CD4-positive, CD25-positive, alpha-beta regulatory T cell (primary cell): ENCODE measurements at regions not wholly inside any gene's neighbourhood (a gene's known extent, or its start where the extent isn't known, plus 50 kb on each side); places are given as distances from the start of the nearest gene placed in this dataset.
"Not testable (repeated sequence)": the region's sequence is repeated elsewhere in the genome, so short reads cannot be mapped to it uniquely, and the experiment has no call there.

Experiments used
- ATAC-seq, 2 donors: fragments of 150-1000 bp; cut with Tn5 transposase; one replicate each; pipeline ENCODE4 v1.10.0; 2021; ENCODE audit warnings: low read depth in 2 of 2, moderate number of reproducible peaks in 2 of 2, moderate library complexity in 1 of 2
- DNase-seq, 3 donors: peaks; one replicate each; pipeline versions ENCODE4 v3.0.0 to v3.0.0-alpha.2; 2012 to 2022; ENCODE audit warnings: mixed read lengths in 1 of 3
- H3K27ac ChIP-seq: one replicate; pipeline ENCODE4 v1.7.0; 2013; ENCODE audit warnings: mild to moderate bottlenecking, low read length; ENCODE audit not compliant: insufficient read depth, poor library complexity, severe bottlenecking
- H3K27me3 ChIP-seq: one replicate; pipeline ENCODE4 v1.7.0; 2013; ENCODE audit warnings: low read length; ENCODE audit not compliant: control insufficient read depth, insufficient read depth
- H3K36me3 ChIP-seq: one replicate; pipeline ENCODE4 v1.7.0; 2013; ENCODE audit warnings: mild to moderate bottlenecking, low read length, moderate library complexity; ENCODE audit not compliant: control insufficient read depth, insufficient read depth
- H3K4me1 ChIP-seq: 2 replicates; pipeline ENCODE4 v1.7.0; 2013; ENCODE audit warnings: mild to moderate bottlenecking, low read length; ENCODE audit not compliant: insufficient read depth, control insufficient read depth, poor library complexity, severe bottlenecking
- H3K4me3 ChIP-seq: one replicate; pipeline ENCODE4 v1.7.0; 2013; ENCODE audit warnings: low read depth, mild to moderate bottlenecking, low read length, moderate library complexity
- H3K9me3 ChIP-seq, 2 experiments: 1 replicate in 1 of 2; 2 replicates in 1 of 2; pipeline ENCODE4 v1.7.0; 2013; ENCODE audit warnings: low read length in 2 of 2, mild to moderate bottlenecking in 1 of 2, moderate library complexity in 1 of 2; ENCODE audit not compliant: control insufficient read depth in 2 of 2
- H3K27ac Mint-ChIP-seq, 3 donors: one replicate each; pipeline ENCODE4 v1.8.0; 2020 to 2022; ENCODE audit warnings: mild to moderate bottlenecking in 3 of 3, mixed read lengths in 3 of 3, moderate library complexity in 2 of 3
- H3K27me3 Mint-ChIP-seq: one replicate; pipeline ENCODE4 v1.8.0; 2022; ENCODE audit warnings: mild to moderate bottlenecking, mixed read lengths
- H3K36me3 Mint-ChIP-seq: one replicate; pipeline ENCODE4 v1.8.0; 2020; ENCODE audit warnings: mixed read lengths
- H3K4me1 Mint-ChIP-seq, 4 donors: one replicate each; pipeline ENCODE4 v1.8.0; 2020 to 2022; ENCODE audit warnings: mixed read lengths in 4 of 4, mild to moderate bottlenecking in 1 of 4
- H3K4me3 Mint-ChIP-seq, 4 donors: one replicate each; pipeline ENCODE4 v1.8.0; 2020 to 2022; ENCODE audit warnings: mild to moderate bottlenecking in 4 of 4, mixed read lengths in 4 of 4, moderate library complexity in 3 of 4
- H3K9me3 Mint-ChIP-seq, 7 donors: one replicate each; pipeline ENCODE4 v1.8.0; 2020 to 2022; ENCODE audit warnings: mixed read lengths in 7 of 7, mild to moderate bottlenecking in 3 of 7, moderate library complexity in 2 of 7

- Mint-ChIP-seq H3K4me1 (no peaks in the 10 kb centered on the region), H3K27me3 (no peaks in the 10 kb centered on the region), H3K36me3 (no peaks in the 10 kb centered on the region), H3K4me3 (no peak overlapping the region), H3K9me3 (peaks cover 0 to 5% (median 0%) of the 10 kb centered on the region in 7 donors), H3K27ac (no peak overlapping the region)
- Histone ChIP-seq H3K27ac (no peak overlapping the region), H3K4me1 (no peaks in the 10 kb centered on the region), H3K27me3 (no peaks in the 10 kb centered on the region), H3K4me3 (no peak overlapping the region), H3K36me3 (no peaks in the 10 kb centered on the region), H3K9me3 (no peaks in the 10 kb centered on the region)
- DNase-seq (no peak), ATAC-seq (no peak)
Measured at GRCh38 chr4:104020641-104021040, 300.9 kb upstream of the TACR3 start.

GRCh38 chr4:104017213-104017612 is 297.4 kb upstream of the TACR3 start:
- no peaks in the 10 kb centered on the region for H3K27me3 Mint-ChIP-seq
- Histone ChIP-seq H3K9me3 (no peaks in the 10 kb centered on the region), H3K27ac (no peak overlapping the region), H3K27me3 (no peaks in the 10 kb centered on the region), H3K4me3 (no peak overlapping the region), H3K36me3 (no peaks in the 10 kb centered on the region), H3K4me1 (no peaks in the 10 kb centered on the region)
- ATAC-seq (no peak), DNase-seq (no peak)
- peaks cover 0 to 5% (median 0%) of the 10 kb centered on the region in 7 donors for H3K9me3 Mint-ChIP-seq
- H3K4me1 Mint-ChIP-seq, result no peaks in the 10 kb centered on the region
- no peak overlapping the region for H3K4me3 Mint-ChIP-seq
- H3K27ac Mint-ChIP-seq, result no peak overlapping the region
- H3K36me3 Mint-ChIP-seq, result no peaks in the 10 kb centered on the region

- no peak overlapping the region for H3K4me3 ChIP-seq
- Mint-ChIP-seq H3K4me3 (no peak overlapping the region), H3K27me3 (no peaks in the 10 kb centered on the region), H3K9me3 (peaks cover 0 to 5% (median 0%) of the 10 kb centered on the region in 7 donors), H3K36me3 (no peaks in the 10 kb centered on the region), H3K27ac (no peak overlapping the region), H3K4me1 (no peaks in the 10 kb centered on the region)
- no peaks in the 10 kb centered on the region for H3K9me3 ChIP-seq
- no peaks in the 10 kb centered on the region for H3K27me3 ChIP-seq
- H3K27ac ChIP-seq, result no peak overlapping the region
- no peaks in the 10 kb centered on the region for H3K4me1 ChIP-seq
- ATAC-seq, result no peak
- DNase-seq, result no peak
- H3K36me3 ChIP-seq, result no peaks in the 10 kb centered on the region
Measured at GRCh38 chr4:104015680-104016079, 295.9 kb upstream of the TACR3 start.

GRCh38 chr4:104010722-104011121 is 290.9 kb upstream of the TACR3 start:
- no peaks in the 10 kb centered on the region for H3K27me3 ChIP-seq
- no peak for ATAC-seq
- H3K27ac ChIP-seq, result no peak overlapping the region
- H3K27ac Mint-ChIP-seq, result no peak overlapping the region
- H3K4me3 ChIP-seq, result no peak overlapping the region
- no peak for DNase-seq
- H3K4me3 Mint-ChIP-seq, result no peak overlapping the region
- no peaks in the 10 kb centered on the region for H3K36me3 ChIP-seq
- no peaks in the 10 kb centered on the region for H3K4me1 Mint-ChIP-seq
- peaks cover 4 to 12% (median 4%) of the 10 kb centered on the region in 7 donors for H3K9me3 Mint-ChIP-seq
- no peaks in the 10 kb centered on the region for H3K36me3 Mint-ChIP-seq
- no peaks in the 10 kb centered on the region for H3K4me1 ChIP-seq
- H3K9me3 ChIP-seq, result no peaks in the 10 kb centered on the region
- no peaks in the 10 kb centered on the region for H3K27me3 Mint-ChIP-seq

- not testable (repeated sequence) for H3K4me3 Mint-ChIP-seq, H3K36me3 ChIP-seq, H3K4me1 ChIP-seq, ATAC-seq, H3K27ac ChIP-seq, H3K9me3 ChIP-seq, H3K27me3 ChIP-seq, H3K27me3 Mint-ChIP-seq, H3K36me3 Mint-ChIP-seq, H3K4me1 Mint-ChIP-seq, H3K4me3 ChIP-seq, DNase-seq, H3K27ac Mint-ChIP-seq
- peaks cover 0 to 29% (median 7%) of the 10 kb centered on the region in 7 donors for H3K9me3 Mint-ChIP-seq
Measured at GRCh38 chr4:104002318-104002717, 282.5 kb upstream of the TACR3 start.

GRCh38 chr4:103998756-103999155 is 279.0 kb upstream of the TACR3 start:
- H3K27me3 ChIP-seq, result no peaks in the 10 kb centered on the region
- H3K36me3 ChIP-seq, result no peaks in the 10 kb centered on the region
- peaks cover 0 to 15% (median 4%) of the 10 kb centered on the region in 7 donors for H3K9me3 Mint-ChIP-seq
- no peak for DNase-seq
- H3K4me3 ChIP-seq, result no peak overlapping the region
- H3K27ac ChIP-seq, result no peak overlapping the region
- no peaks in the 10 kb centered on the region for H3K4me1 Mint-ChIP-seq
- H3K4me3 Mint-ChIP-seq, result no peak overlapping the region
- H3K36me3 Mint-ChIP-seq, result no peaks in the 10 kb centered on the region
- H3K27me3 Mint-ChIP-seq, result no peaks in the 10 kb centered on the region
- H3K27ac Mint-ChIP-seq, result no peak overlapping the region
- no peak for ATAC-seq
- peaks cover 0 to 9% of the 10 kb centered on the region in 2 experiments for H3K9me3 ChIP-seq
- H3K4me1 ChIP-seq, result no peaks in the 10 kb centered on the region

GRCh38 chr4:103996637-103997036 is 276.9 kb upstream of the TACR3 start:
- ATAC-seq, result no peak
- H3K9me3 Mint-ChIP-seq, result peaks cover 0 to 11% (median 6%) of the 10 kb centered on the region in 7 donors
- H3K27ac Mint-ChIP-seq, result no peak overlapping the region

GRCh38 chr4:103996064-103996463 is 276.3 kb upstream of the TACR3 start:
- H3K27me3 ChIP-seq, result no peaks in the 10 kb centered on the region
- no peaks in the 10 kb centered on the region for H3K4me1 Mint-ChIP-seq
- peaks cover 3% of the 10 kb centered on the region for H3K36me3 Mint-ChIP-seq
- H3K4me3 ChIP-seq, result no peak overlapping the region
- no peak overlapping the region for H3K27ac Mint-ChIP-seq
- no peak for ATAC-seq
- H3K9me3 ChIP-seq, result peaks cover 5 to 7% of the 10 kb centered on the region in 2 experiments
- no peaks in the 10 kb centered on the region for H3K4me1 ChIP-seq
- H3K9me3 Mint-ChIP-seq, result peaks cover 0 to 14% (median 9%) of the 10 kb centered on the region in 7 donors
- no peak for DNase-seq
- H3K27me3 Mint-ChIP-seq, result no peaks in the 10 kb centered on the region
- no peak overlapping the region for H3K4me3 Mint-ChIP-seq
- H3K36me3 ChIP-seq, result no peaks in the 10 kb centered on the region
- H3K27ac ChIP-seq, result no peak overlapping the region

More at GRCh38 chr4:103996637-103997036, 276.9 kb upstream of the TACR3 start:
- Histone ChIP-seq H3K36me3 (no peaks in the 10 kb centered on the region), H3K4me3 (no peak overlapping the region), H3K27me3 (no peaks in the 10 kb centered on the region), H3K4me1 (no peaks in the 10 kb centered on the region), H3K9me3 (peaks cover 2 to 5% of the 10 kb centered on the region in 2 experiments), H3K27ac (no peak overlapping the region)
- DNase-seq, result no peak
- no peaks in the 10 kb centered on the region for H3K27me3 Mint-ChIP-seq
- H3K4me3 Mint-ChIP-seq, result no peak overlapping the region
- H3K36me3 Mint-ChIP-seq, result no peaks in the 10 kb centered on the region
- no peaks in the 10 kb centered on the region for H3K4me1 Mint-ChIP-seq
